Epithelial cell of esophagus (primary cell): ENCODE measurements at regions not wholly inside any gene's neighbourhood (a gene's known extent, or its start where the extent isn't known, plus 50 kb on each side); places are given as distances from the start of the nearest gene placed in this dataset.
"Not testable (repeated sequence)": the region's sequence is repeated elsewhere in the genome, so short reads cannot be mapped to it uniquely, and the experiment has no call there.

Experiments used
- DNase-seq: peaks from one replicate; pipeline ENCODE4 v3.0.0; 2010; ENCODE audit warnings: low read depth
- H3K4me3 ChIP-seq: 2 replicates; pipeline ENCODE4 v1.5.1; 2011; ENCODE audit warnings: mild to moderate bottlenecking, low read length, control low read depth
- TF ChIP-seq, protein P1 (sequence below): IDR thresholded peaks from 2 replicates; pipeline ENCODE4 v1.5.1; 2011; ENCODE audit warnings: low read depth, mild to moderate bottlenecking, low read length, control low read depth, inconsistent platforms; ENCODE audit not compliant: insufficient read depth; ENCODE audit errors: missing control alignments

DNA sequence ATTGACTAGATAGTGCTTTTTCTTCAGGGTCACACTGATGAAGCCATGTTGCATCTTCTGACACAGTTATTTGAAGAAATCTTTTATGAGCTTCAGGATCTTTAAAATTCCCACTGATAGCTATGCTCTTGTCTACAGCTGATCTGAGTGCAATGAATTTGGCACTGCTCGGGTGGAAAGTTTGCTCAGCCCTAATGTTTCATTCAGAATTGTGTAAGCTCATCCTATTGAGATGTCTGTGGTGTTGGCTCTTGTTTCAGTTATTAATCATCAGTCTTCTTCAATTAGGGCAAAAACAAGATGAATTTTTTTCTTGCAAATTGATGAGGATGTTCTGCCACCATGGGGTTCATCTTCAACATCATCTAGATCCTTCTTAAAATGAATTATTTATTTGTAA is 1387.0 kb upstream of the RAG2 start:
- TF ChIP-seq, protein P1, sequence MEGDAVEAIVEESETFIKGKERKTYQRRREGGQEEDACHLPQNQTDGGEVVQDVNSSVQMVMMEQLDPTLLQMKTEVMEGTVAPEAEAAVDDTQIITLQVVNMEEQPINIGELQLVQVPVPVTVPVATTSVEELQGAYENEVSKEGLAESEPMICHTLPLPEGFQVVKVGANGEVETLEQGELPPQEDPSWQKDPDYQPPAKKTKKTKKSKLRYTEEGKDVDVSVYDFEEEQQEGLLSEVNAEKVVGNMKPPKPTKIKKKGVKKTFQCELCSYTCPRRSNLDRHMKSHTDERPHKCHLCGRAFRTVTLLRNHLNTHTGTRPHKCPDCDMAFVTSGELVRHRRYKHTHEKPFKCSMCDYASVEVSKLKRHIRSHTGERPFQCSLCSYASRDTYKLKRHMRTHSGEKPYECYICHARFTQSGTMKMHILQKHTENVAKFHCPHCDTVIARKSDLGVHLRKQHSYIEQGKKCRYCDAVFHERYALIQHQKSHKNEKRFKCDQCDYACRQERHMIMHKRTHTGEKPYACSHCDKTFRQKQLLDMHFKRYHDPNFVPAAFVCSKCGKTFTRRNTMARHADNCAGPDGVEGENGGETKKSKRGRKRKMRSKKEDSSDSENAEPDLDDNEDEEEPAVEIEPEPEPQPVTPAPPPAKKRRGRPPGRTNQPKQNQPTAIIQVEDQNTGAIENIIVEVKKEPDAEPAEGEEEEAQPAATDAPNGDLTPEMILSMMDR = no peak
- no peak overlapping the region for H3K4me3 ChIP-seq
- peak; percentile 55 for DNase-seq

DNA sequence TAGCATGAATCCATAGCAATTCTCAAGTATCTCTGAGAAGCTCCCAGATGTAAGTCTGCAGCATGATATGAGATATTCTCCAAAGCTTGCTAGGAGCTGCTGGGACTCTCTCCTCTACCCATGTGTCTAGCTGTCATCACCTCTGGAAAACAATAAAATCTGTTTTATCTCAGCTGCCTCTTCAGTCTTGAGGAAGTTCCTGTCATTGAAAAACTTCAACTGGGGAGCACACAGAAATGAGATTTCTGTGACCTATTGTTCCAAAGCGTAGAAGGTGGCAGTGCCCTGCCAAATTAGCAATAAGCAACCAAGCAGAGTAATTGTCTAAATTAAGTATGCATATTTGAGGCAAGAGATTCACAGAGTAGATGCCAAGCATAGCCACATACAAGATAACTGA is 1380.6 kb upstream of the RAG2 start:
- DNase-seq = no peak
- no peak overlapping the region for H3K4me3 ChIP-seq
- TF ChIP-seq, protein P1 = no peak

DNA sequence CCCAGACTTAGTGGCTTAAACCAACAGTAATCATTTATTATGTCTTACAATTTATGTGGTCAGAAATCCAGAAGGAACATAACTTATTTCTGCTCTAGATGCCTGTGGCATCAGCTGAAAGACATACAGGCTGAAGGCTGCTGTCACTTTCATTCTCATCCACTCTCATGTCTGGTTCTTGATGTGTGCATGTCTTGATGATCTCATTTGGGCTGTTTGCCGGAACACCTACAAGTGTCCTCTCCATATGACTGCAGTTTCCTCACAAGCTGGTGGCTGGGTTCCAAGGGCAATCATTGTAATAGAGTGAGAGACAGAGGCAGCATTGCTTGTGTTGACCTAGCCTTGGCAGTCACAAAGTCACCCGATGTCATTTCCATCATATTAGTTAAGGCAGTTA is 1375.9 kb upstream of the RAG2 start:
- TF ChIP-seq, protein P1 = no peak
- H3K4me3 ChIP-seq = no peak overlapping the region
- DNase-seq = peak; percentile 77

DNA sequence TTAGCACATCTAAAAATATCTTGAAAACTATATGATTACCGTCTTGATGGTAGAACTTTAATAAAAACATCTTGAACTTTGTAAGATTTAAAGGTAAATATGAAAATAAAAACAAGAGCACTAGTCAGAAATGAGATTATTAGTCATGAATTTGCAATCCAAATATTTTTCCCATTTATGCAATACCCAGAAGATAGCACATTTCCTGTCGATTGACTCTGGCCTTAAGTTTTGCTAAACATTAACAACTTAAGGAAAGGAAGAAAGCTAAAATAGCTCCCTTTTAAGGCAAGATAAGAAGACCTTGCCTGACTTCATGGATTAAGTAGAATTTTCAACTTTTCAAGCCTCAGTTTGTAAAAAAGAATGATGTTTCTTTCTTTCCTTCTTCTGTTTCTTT is 1374.7 kb upstream of the RAG2 start:
- TF ChIP-seq, protein P1 = no peak
- H3K4me3 ChIP-seq = no peak overlapping the region
- peak; percentile 49 for DNase-seq

DNA sequence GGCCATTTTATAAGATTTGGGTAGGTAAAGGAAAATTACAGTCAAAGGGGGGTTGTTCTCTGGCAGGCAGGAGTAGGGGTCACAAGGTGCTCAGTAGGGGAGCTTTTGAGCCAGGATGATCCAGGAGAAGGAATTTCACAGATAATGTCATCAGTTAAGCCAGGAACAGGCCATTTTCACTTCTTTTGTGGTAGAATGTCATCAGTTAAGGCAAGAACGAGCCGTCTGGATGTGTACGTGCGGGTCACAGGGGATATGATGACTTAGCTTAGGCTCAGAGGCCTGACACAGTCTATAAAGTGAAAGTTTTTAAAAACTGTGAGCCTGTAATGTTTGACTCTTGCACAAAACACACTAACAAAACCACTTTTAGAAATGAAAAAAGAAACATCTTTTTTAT is 1371.3 kb upstream of the RAG2 start:
- H3K4me3 ChIP-seq, DNase-seq: not testable (repeated sequence)

DNA sequence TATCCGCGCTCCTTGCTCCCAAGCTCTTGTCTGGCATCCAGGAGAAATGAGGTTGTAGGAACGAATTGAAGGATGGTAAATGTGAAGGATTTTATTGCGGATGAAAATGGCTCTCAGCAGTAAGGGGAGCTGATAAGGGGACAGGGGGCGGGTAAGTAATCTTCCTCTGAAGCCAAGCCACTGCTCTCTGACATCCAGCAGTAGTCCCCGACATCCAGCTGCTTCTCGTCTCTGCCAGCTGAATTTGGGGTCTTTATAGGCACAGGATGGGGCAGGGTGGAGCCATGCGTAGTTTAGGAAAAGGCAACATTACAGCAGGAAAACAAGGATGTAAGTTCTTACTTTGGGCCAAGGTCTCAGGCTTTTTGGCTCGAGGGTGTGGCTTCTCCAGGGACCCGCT is 1370.1 kb upstream of the RAG2 start:
- DNase-seq = no peak
- TF ChIP-seq, protein P1 = no peak

DNA sequence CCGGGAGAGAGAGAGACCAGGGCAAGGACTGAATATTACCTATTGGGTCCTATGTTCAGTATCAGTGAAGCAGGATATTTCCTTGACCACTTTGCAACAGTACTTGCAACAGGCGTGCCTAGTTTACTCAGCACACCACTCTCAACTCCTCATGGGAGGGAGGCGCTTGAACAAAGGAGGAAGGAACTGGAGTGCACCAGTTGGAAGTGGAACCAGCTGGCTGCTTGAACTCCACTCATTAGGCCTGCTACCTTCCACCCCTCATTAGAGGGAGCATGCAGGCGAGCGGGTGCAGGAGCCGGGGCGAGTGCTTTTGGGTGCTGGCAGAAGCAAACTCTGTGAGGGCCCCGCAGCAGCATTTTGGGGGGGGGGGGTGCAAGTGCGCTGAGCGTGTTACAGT is 1369.6 kb upstream of the RAG2 start:
- DNase-seq = no peak
- TF ChIP-seq, protein P1 = no peak
- H3K4me3 ChIP-seq = no peak overlapping the region

More for the DNA sequence above, 1370.1 kb upstream of the RAG2 start:
- no peak overlapping the region for H3K4me3 ChIP-seq

DNA sequence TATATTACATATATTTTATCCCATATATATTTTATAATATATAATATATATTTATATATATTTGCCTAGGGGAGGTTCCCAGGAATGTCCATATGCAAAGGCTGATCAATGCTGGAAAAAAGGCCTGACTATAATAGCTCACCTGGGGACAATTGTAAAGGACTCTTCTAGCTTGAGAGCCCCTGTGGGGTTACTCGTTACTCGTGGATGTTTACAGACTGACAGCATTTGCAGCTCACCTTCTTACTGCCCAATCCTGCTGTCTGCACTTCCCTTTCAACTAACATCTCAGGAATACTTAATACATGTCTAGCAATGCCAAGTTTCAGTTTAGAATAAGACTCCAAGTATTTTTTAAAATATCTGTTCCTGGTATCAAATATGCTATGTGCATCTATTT is 1365.4 kb upstream of the RAG2 start:
- DNase-seq = no peak
- TF ChIP-seq, protein P1 = no peak
- H3K4me3 ChIP-seq = no peak overlapping the region
